Gastrocnemius medialis (tissue), 4 donors: ENCODE measurements at regions not wholly inside any gene's neighbourhood (a gene's known extent, or its start where the extent isn't known, plus 50 kb on each side); places are given as distances from the start of the nearest gene placed in this dataset.

ENCODE experiments used
- ATAC-seq, 2 donors: fragments of 150-250 bp; one replicate each; pipeline ENCODE4 v1.9.1; 2016
- DNase-seq, 2 donors: peaks; one replicate each; pipeline ENCODE4 v3.0.0-alpha.2; 2019
- H3K27ac ChIP-seq, 4 donors: fragments of 200-600 bp; sonication (generic); 1 replicate in 1 of 4; 2 replicates in 3 of 4; pipeline ENCODE4 v1.5.1; 2016 to 2018; ENCODE audit warnings: mild to moderate bottlenecking in 2 of 4, moderate library complexity in 1 of 4
- H3K27me3 ChIP-seq, 3 donors: fragments of 200-600 bp; sonication (generic) in 2 of 3; 1 replicate in 1 of 3; 2 replicates in 2 of 3; pipeline versions ENCODE4 v1.5.1 to v1.6.0; 2016 to 2019; ENCODE audit warnings: mild to moderate bottlenecking in 1 of 3, moderate library complexity in 1 of 3
- H3K36me3 ChIP-seq, 2 donors: fragments of 200-600 bp; sonication (generic) in 1 of 2; one replicate each; pipeline ENCODE4 v1.5.1; 2017 to 2018
- H3K4me1 ChIP-seq, 2 donors: fragments of 200-600 bp; sonication (generic) in 1 of 2; one replicate each; pipeline ENCODE4 v1.5.1; 2016 to 2017; ENCODE audit warnings: mild to moderate bottlenecking in 2 of 2
- H3K4me3 ChIP-seq, 4 donors: fragments of 200-600 bp; sonication (generic) in 3 of 4; 1 replicate in 1 of 4; 2 replicates in 3 of 4; pipeline ENCODE4 v1.5.1; 2016 to 2019; ENCODE audit warnings: mild to moderate bottlenecking in 2 of 4
- H3K9me3 ChIP-seq, 3 donors: fragments of 200-600 bp; sonication (generic) in 2 of 3; 1 replicate in 1 of 3; 2 replicates in 2 of 3; pipeline ENCODE4 v1.5.1; 2016 to 2019
- CTCF ChIP-seq, 5 experiments: fragments of 450-650 bp in 3 of 5; fragments of 200-600 bp in 2 of 5; sonication (generic) in 2 of 5; IDR thresholded peaks in 4 of 5; conservative IDR thresholded peaks in 1 of 5; 1 replicate in 4 of 5; 2 replicates in 1 of 5; pipeline ENCODE4 v1.5.1; 2016 to 2019; ENCODE audit warnings: antibody characterized with exemption in 5 of 5, mild to moderate bottlenecking in 3 of 5, moderate library complexity in 3 of 5
- POLR2A ChIP-seq, 2 donors: fragments of 450-650 bp; IDR thresholded peaks; one replicate each; pipeline ENCODE4 v1.6.1; 2017; ENCODE audit warnings: antibody characterized with exemption in 2 of 2, mild to moderate bottlenecking in 2 of 2, moderate library complexity in 2 of 2
- in situ Hi-C, 4 donors: fragments of 200-750 bp; cut with MboI; loops; one replicate each; pipeline versions ENCODE4 v1.15.0 to v1.8.0; 2017; ENCODE audit warnings: low sequenced_read_pairs in 4 of 4
- intact Hi-C: fragments of 100-400 bp; cut with DNase I; formaldehyde crosslinking; loops from one replicate; pipeline ENCODE4 v1.15.1; 2023; ENCODE audit warnings: low total_unique reads

GRCh38 chr18:30929718-30930117 lies 112.8 kb downstream of the DSC3 start:
- no peak overlapping the region for H3K27ac ChIP-seq
- intact Hi-C loops = no loop called here
- H3K27me3 ChIP-seq = no peaks in the 10 kb centered on the region
- no peak for ATAC-seq
- no peak for DNase-seq
- H3K4me1 ChIP-seq = no peaks in the 10 kb centered on the region
- H3K9me3 ChIP-seq = no peaks in the 10 kb centered on the region
- TF ChIP-seq POLR2A (IDR thresholded peaks at IDR 0.05) (no peak), CTCF (IDR thresholded peaks at IDR 0.05 in 4 of 5, conservative IDR thresholded peaks at IDR 0.05 in 1 of 5) (no peak)
- in situ Hi-C loops = no loop called here
- H3K36me3 ChIP-seq = no peaks in the 10 kb centered on the region
- no peak overlapping the region for H3K4me3 ChIP-seq

DNA sequence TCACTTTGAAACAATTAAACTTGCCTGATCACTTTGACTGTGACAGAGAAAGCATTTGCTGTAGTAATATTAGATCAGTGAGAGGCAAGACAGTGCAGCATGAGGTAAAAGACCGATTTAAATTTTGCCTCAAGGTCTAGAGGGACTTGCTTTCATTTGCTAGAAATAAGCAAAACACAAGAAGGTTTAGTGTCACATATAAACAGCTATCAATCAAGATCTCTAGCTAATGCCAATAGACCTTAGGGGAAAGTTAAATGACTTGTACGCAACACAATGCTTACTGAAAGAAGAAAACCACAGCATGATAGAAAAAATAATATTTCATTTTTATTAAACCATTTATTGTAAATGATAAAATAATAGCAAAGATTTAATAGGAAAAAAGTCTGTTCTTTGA lies 113.5 kb downstream of the DSC3 start:
- Histone ChIP-seq H3K4me1 (no peaks in the 10 kb centered on the region), H3K36me3 (no peaks in the 10 kb centered on the region), H3K9me3 (no peaks in the 10 kb centered on the region), H3K27me3 (no peaks in the 10 kb centered on the region), H3K27ac (no peak overlapping the region), H3K4me3 (no peak overlapping the region)
- no peak for DNase-seq
- in situ Hi-C loops (no loop called here), intact Hi-C loops (no loop called here)
- TF ChIP-seq POLR2A (IDR thresholded peaks at IDR 0.05) = no peak
- no peak for TF ChIP-seq CTCF (IDR thresholded peaks at IDR 0.05 in 4 of 5, conservative IDR thresholded peaks at IDR 0.05 in 1 of 5)
- ATAC-seq = no peak

GRCh38 chr18:30927517-30928075 lies 114.9 kb downstream of the DSC3 start:
- no peaks in the 10 kb centered on the region for H3K9me3 ChIP-seq
- TF ChIP-seq CTCF (IDR thresholded peaks at IDR 0.05 in 4 of 5, conservative IDR thresholded peaks at IDR 0.05 in 1 of 5) (no peak), POLR2A (IDR thresholded peaks at IDR 0.05) (no peak)
- no peaks in the 10 kb centered on the region for H3K27me3 ChIP-seq
- DNase-seq = no peak
- no peak for ATAC-seq
- H3K4me3 ChIP-seq = no peak overlapping the region
- H3K36me3 ChIP-seq = no peaks in the 10 kb centered on the region
- intact Hi-C loops = no loop called here
- no peak overlapping the region for H3K27ac ChIP-seq
- no peaks in the 10 kb centered on the region for H3K4me1 ChIP-seq
- in situ Hi-C loops = no loop called here

- no peak overlapping the region for H3K27ac ChIP-seq
- no peaks in the 10 kb centered on the region for H3K4me1 ChIP-seq
- DNase-seq (no peak), ATAC-seq (no peak)
- H3K4me3 ChIP-seq = no peak overlapping the region
- H3K9me3 ChIP-seq = no peaks in the 10 kb centered on the region
- H3K36me3 ChIP-seq = no peaks in the 10 kb centered on the region
- in situ Hi-C loops = no loop called here
- TF ChIP-seq CTCF (IDR thresholded peaks at IDR 0.05 in 4 of 5, conservative IDR thresholded peaks at IDR 0.05 in 1 of 5) = no peak
- TF ChIP-seq POLR2A (IDR thresholded peaks at IDR 0.05) = no peak
- no peaks in the 10 kb centered on the region for H3K27me3 ChIP-seq
- intact Hi-C loops = no loop called here
These were observed 115.5 kb downstream of the DSC3 start for GRCh38 chr18:30927042-30927441.

DNA sequence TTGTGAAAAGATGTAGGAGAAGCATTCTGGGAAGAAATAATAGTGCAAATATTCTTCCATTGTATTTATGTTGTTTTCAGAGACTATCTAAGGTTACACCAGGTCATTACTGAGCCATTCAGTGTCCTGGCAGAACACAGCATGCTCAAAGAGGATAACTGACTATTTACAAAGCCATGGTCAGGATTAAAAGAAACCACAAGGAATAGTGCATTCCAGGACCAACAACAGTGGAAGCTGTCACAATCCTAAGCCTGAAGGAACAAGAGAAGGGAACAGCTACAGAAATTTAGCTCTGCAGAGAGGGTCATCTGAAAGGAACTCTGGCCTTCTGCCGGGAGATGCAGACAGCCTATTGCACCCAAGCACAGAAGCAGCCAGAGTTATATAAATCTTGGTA lies 116.7 kb downstream of the DSC3 start:
- DNase-seq = no peak
- ATAC-seq = no peak
- no peak overlapping the region for H3K4me3 ChIP-seq
- in situ Hi-C loops (no loop called here), intact Hi-C loops (no loop called here)
- no peaks in the 10 kb centered on the region for H3K4me1 ChIP-seq
- H3K27me3 ChIP-seq = no peaks in the 10 kb centered on the region
- H3K36me3 ChIP-seq = no peaks in the 10 kb centered on the region
- no peak for TF ChIP-seq POLR2A (IDR thresholded peaks at IDR 0.05)
- TF ChIP-seq CTCF (IDR thresholded peaks at IDR 0.05 in 4 of 5, conservative IDR thresholded peaks at IDR 0.05 in 1 of 5) = no peak
- no peak overlapping the region for H3K27ac ChIP-seq
- H3K9me3 ChIP-seq = no peaks in the 10 kb centered on the region
